ENCODE measurements at regions not wholly inside any gene's neighbourhood (a gene's known extent, or its start where the extent isn't known, plus 50 kb on each side); places are given as distances from the start of the nearest gene placed in this dataset.
"Not testable (repeated sequence)": the region's sequence is repeated elsewhere in the genome, so short reads cannot be mapped to it uniquely, and the experiment has no call there.

- TF ChIP-seq POLR2A, CTCF (IDR thresholded peaks at IDR 0.05): not testable (repeated sequence)
Measured at GRCh38 chr21:8998480-8998879, 1522.9 kb upstream of the TPTE start.
